Caco-2 (cell line): ENCODE measurements at regions not wholly inside any gene's neighbourhood (a gene's known extent, or its start where the extent isn't known, plus 50 kb on each side); places are given as distances from the start of the nearest gene placed in this dataset.

ENCODE experiments used
- BruUV-seq: library from RNA; stranded (reverse); fragments of 400-500 nt; replicated peaks from 2 replicates; lab custom pipeline; 2021; lab: Mats Ljungman, UMichigan
- CTCF ChIA-PET: fragments of 300-600 bp; sonication (Branson Sonifier 250); formaldehyde crosslinking; loops from one replicate; lab custom pipeline; 2022; ENCODE audit warnings: antibody characterized with exemption; lab: Charles Lee
- POLR2A ChIA-PET: fragments of 300-600 bp; sonication (Branson Sonifier 250); formaldehyde crosslinking; loops from one replicate; lab custom pipeline; 2022; ENCODE audit warnings: antibody characterized with exemption; lab: Charles Lee
- DNase-seq, 2 experiments: peaks; one replicate each; pipeline versions ENCODE4 v3.0.0 to v3.0.0-alpha.2; 2020 to 2022
- H3K27me3 ChIP-seq: replicated peaks from 2 replicates; pipeline ENCODE4 v1.6.0; 2011; ENCODE audit warnings: low read length; ENCODE audit not compliant: control insufficient read depth, insufficient read depth
- H3K36me3 ChIP-seq: 2 replicates; pipeline ENCODE4 v1.5.1; 2011; ENCODE audit warnings: low read length; ENCODE audit not compliant: control insufficient read depth, insufficient read depth
- H3K4me1 ChIP-seq: fragments of 250-450 bp; sonication (Bioruptor Pico); 2 replicates; pipeline ENCODE4 v1.5.1; 2020; ENCODE audit warnings: mild to moderate bottlenecking
- H3K4me3 ChIP-seq: 2 replicates; pipeline ENCODE4 v1.5.1; 2011; ENCODE audit warnings: low read depth, mild to moderate bottlenecking, control low read depth, low read length
- H3K9me3 ChIP-seq: fragments of 250-450 bp; sonication (Bioruptor Pico); 2 replicates; pipeline ENCODE4 v1.5.1; 2020; ENCODE audit warnings: mild to moderate bottlenecking, moderate library complexity
- H3K27ac Mint-ChIP-seq: one replicate; pipeline ENCODE4 v1.8.0; 2022; ENCODE audit warnings: mixed read lengths; ENCODE audit not compliant: unreplicated experiment
- H3K27me3 Mint-ChIP-seq: one replicate; pipeline ENCODE4 v1.8.0; 2022; ENCODE audit warnings: mixed read lengths; ENCODE audit not compliant: insufficient read depth, unreplicated experiment
- H3K36me3 Mint-ChIP-seq: one replicate; pipeline ENCODE4 v1.8.0; 2022; ENCODE audit warnings: mild to moderate bottlenecking, mixed read lengths; ENCODE audit not compliant: insufficient read depth, unreplicated experiment
- H3K4me1 Mint-ChIP-seq: one replicate; pipeline ENCODE4 v1.8.0; 2022; ENCODE audit warnings: low read depth, mixed read lengths; ENCODE audit not compliant: unreplicated experiment
- H3K4me3 Mint-ChIP-seq: one replicate; pipeline ENCODE4 v1.8.0; 2022; ENCODE audit warnings: mild to moderate bottlenecking, moderate library complexity, mixed read lengths; ENCODE audit not compliant: unreplicated experiment
- H3K9me3 Mint-ChIP-seq: one replicate; pipeline ENCODE4 v1.8.0; 2022; ENCODE audit warnings: mixed read lengths; ENCODE audit not compliant: unreplicated experiment
- CTCF ChIP-seq, 2 experiments: fragments of 200-600 bp in 1 of 2; IDR thresholded peaks; 1 replicate in 1 of 2; 2 replicates in 1 of 2; pipeline versions ENCODE4 v1.5.1 to v1.8.0; 2011 to 2022; ENCODE audit warnings: antibody characterized with exemption in 1 of 2, control low read depth in 1 of 2, inconsistent platforms in 1 of 2, low read depth in 1 of 2, low read length in 1 of 2, mild to moderate bottlenecking in 1 of 2, moderate library complexity in 1 of 2; ENCODE audit not compliant: insufficient read depth in 1 of 2, severe bottlenecking in 1 of 2, unreplicated experiment in 1 of 2
- intact Hi-C: fragments of 100-400 bp; cut with micrococcal nuclease; formaldehyde crosslinking; loops from one replicate; pipeline ENCODE4 v1.10.0; 2022; ENCODE audit not compliant: unreplicated experiment

GRCh38 chr7:25706764-25707163 lies 445.2 kb upstream of the NFE2L3 start:
- H3K27me3 Mint-ChIP-seq = peaks cover 7% of the 10 kb centered on the region
- H3K27ac Mint-ChIP-seq = no peak overlapping the region

GRCh38 chr7:25707768-25708620 lies 444.0 kb upstream of the NFE2L3 start:
- peaks cover 9% of the 10 kb centered on the region for H3K27me3 Mint-ChIP-seq

More at GRCh38 chr7:25706764-25707163, 445.2 kb upstream of the NFE2L3 start:
- TF ChIP-seq CTCF (IDR thresholded peaks at IDR 0.05; ENCODE audit: insufficient read depth in 1 of 2, low read depth in 1 of 2, low read length in 1 of 2, severe bottlenecking in 1 of 2, unreplicated experiment in 1 of 2) = no peak
- no peaks in the 10 kb centered on the region for H3K4me1 Mint-ChIP-seq
- no peaks in the 10 kb centered on the region for H3K9me3 ChIP-seq
- H3K36me3 Mint-ChIP-seq = peaks cover 5% of the 10 kb centered on the region
- ChIA-PET POLR2A (no interaction called here), CTCF (no interaction called here)
- no peaks in the 10 kb centered on the region for H3K36me3 ChIP-seq
- H3K4me1 ChIP-seq = no peaks in the 10 kb centered on the region
- H3K27me3 ChIP-seq = no peaks in the 10 kb centered on the region
- H3K4me3 Mint-ChIP-seq = no peak overlapping the region
- BruUV-seq = no TSS peak
- H3K9me3 Mint-ChIP-seq = no peaks in the 10 kb centered on the region
- no peak overlapping the region for H3K4me3 ChIP-seq
- no peak for DNase-seq
- intact Hi-C loops = no loop called here

GRCh38 chr7:25710959-25711358 lies 441.0 kb upstream of the NFE2L3 start:
- no peak overlapping the region for H3K4me3 Mint-ChIP-seq
- peaks cover 12% of the 10 kb centered on the region for H3K27me3 Mint-ChIP-seq
- no peaks in the 10 kb centered on the region for H3K27me3 ChIP-seq
- no peaks in the 10 kb centered on the region for H3K36me3 ChIP-seq
- no peak for TF ChIP-seq CTCF (IDR thresholded peaks at IDR 0.05; ENCODE audit: insufficient read depth in 1 of 2, low read depth in 1 of 2, low read length in 1 of 2, severe bottlenecking in 1 of 2, unreplicated experiment in 1 of 2)
- H3K4me1 Mint-ChIP-seq = no peaks in the 10 kb centered on the region
- CTCF ChIA-PET = no interaction called here
- no peak overlapping the region for H3K4me3 ChIP-seq
- no peak overlapping the region for H3K27ac Mint-ChIP-seq
- intact Hi-C loops = no loop called here
- H3K9me3 ChIP-seq = no peaks in the 10 kb centered on the region
- peaks cover 5% of the 10 kb centered on the region for H3K36me3 Mint-ChIP-seq
- POLR2A ChIA-PET = no interaction called here
- BruUV-seq = no TSS peak
- DNase-seq = no peak
- H3K9me3 Mint-ChIP-seq = no peaks in the 10 kb centered on the region
- no peaks in the 10 kb centered on the region for H3K4me1 ChIP-seq

More at GRCh38 chr7:25707768-25708620, 444.0 kb upstream of the NFE2L3 start:
- Mint-ChIP-seq H3K27ac (no peak overlapping the region), H3K36me3 (peaks cover 5% of the 10 kb centered on the region), H3K4me3 (no peak overlapping the region), H3K9me3 (no peaks in the 10 kb centered on the region), H3K4me1 (no peaks in the 10 kb centered on the region)
- CTCF ChIA-PET = no interaction called here
- intact Hi-C loops = no loop called here
- no peak for TF ChIP-seq CTCF (IDR thresholded peaks at IDR 0.05; ENCODE audit: insufficient read depth in 1 of 2, low read depth in 1 of 2, low read length in 1 of 2, severe bottlenecking in 1 of 2, unreplicated experiment in 1 of 2)
- no TSS peak for BruUV-seq
- POLR2A ChIA-PET = no interaction called here
- Histone ChIP-seq H3K9me3 (no peaks in the 10 kb centered on the region), H3K36me3 (no peaks in the 10 kb centered on the region), H3K27me3 (no peaks in the 10 kb centered on the region), H3K4me1 (no peaks in the 10 kb centered on the region), H3K4me3 (no peak overlapping the region)
- no peak for DNase-seq
